Prostate gland (tissue), 2 donors: ENCODE measurements at regions not wholly inside any gene's neighbourhood (a gene's known extent, or its start where the extent isn't known, plus 50 kb on each side); places are given as distances from the start of the nearest gene placed in this dataset.

ENCODE experiments used
- POLR2A ChIP-seq: fragments of 450-650 bp; IDR thresholded peaks from one replicate; pipeline ENCODE4 v1.6.1; 2016; ENCODE audit warnings: antibody characterized with exemption, mild to moderate bottlenecking
- POLR2AphosphoS5 ChIP-seq: sonication (generic); formaldehyde crosslinking; IDR thresholded peaks from one replicate; pipeline ENCODE4 v1.6.1; 2017; ENCODE audit warnings: antibody characterized with exemption
- TF ChIP-seq, protein P1 (sequence below), 4 experiments: fragments of 200-600 bp in 2 of 4; fragments of 450-650 bp in 2 of 4; sonication (generic) in 2 of 4; IDR thresholded peaks; 1 replicate in 3 of 4; 2 replicates in 1 of 4; pipeline ENCODE4 v1.5.1; 2016 to 2019; ENCODE audit warnings: antibody characterized with exemption in 4 of 4, mild to moderate bottlenecking in 2 of 4, moderate library complexity in 2 of 4

DNA sequence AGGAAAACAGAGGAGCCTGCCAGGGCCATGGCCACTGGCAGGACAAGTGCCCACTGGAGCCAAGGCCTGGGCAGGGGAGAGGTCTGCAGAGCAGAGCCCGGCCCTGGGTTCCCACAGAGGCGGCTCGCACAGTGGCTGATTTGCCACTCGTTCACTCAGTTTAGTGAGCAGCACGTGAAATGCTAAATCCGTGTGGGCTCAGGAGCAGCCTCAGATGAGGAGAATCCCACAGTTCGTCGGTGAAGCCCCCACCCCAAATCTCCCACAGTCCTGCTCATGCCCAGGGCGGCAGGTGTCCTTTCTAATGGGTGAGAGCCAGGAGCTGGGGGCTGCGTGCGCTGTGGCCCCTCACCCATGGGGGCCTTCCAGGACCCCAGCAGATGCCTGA, 107.7 kb upstream of the FAM20C start:
- TF ChIP-seq, protein P1, sequence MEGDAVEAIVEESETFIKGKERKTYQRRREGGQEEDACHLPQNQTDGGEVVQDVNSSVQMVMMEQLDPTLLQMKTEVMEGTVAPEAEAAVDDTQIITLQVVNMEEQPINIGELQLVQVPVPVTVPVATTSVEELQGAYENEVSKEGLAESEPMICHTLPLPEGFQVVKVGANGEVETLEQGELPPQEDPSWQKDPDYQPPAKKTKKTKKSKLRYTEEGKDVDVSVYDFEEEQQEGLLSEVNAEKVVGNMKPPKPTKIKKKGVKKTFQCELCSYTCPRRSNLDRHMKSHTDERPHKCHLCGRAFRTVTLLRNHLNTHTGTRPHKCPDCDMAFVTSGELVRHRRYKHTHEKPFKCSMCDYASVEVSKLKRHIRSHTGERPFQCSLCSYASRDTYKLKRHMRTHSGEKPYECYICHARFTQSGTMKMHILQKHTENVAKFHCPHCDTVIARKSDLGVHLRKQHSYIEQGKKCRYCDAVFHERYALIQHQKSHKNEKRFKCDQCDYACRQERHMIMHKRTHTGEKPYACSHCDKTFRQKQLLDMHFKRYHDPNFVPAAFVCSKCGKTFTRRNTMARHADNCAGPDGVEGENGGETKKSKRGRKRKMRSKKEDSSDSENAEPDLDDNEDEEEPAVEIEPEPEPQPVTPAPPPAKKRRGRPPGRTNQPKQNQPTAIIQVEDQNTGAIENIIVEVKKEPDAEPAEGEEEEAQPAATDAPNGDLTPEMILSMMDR (IDR thresholded peaks at IDR 0.05): no peak
- no peak for TF ChIP-seq POLR2A
- TF ChIP-seq POLR2AphosphoS5: no peak
